ENCODE measurements at regions not wholly inside any gene's neighbourhood (a gene's known extent, or its start where the extent isn't known, plus 50 kb on each side); places are given as distances from the start of the nearest gene placed in this dataset.
"Not testable (repeated sequence)": the region's sequence is repeated elsewhere in the genome, so short reads cannot be mapped to it uniquely, and the experiment has no call there.

- H3K4me3 ChIP-seq (ENCODE audit: low read depth, low read length) = no peak overlapping the region
- no peak for TF ChIP-seq CTCF (IDR thresholded peaks at IDR 0.05; ENCODE audit: insufficient read depth, low read length, severe bottlenecking)
- DNase-seq (ENCODE audit: low read depth) = no peak
- no peaks in the 10 kb centered on the region for H3K27me3 ChIP-seq (ENCODE audit: control insufficient read depth, insufficient read depth, low read length)
- no peaks in the 10 kb centered on the region for H3K36me3 ChIP-seq (ENCODE audit: control insufficient read depth, insufficient read depth, low read length)
- FAIRE-seq = no peak
Measured at GRCh38 chr6:85911067-85911466, 268.4 kb upstream of the SYNCRIP start.

- H3K27me3 ChIP-seq (ENCODE audit: control insufficient read depth, insufficient read depth, low read length); FAIRE-seq; DNase-seq (ENCODE audit: low read depth): not testable (repeated sequence)
Measured at GRCh38 chr6:85908120-85908519, 265.4 kb upstream of the SYNCRIP start.

GRCh38 chr6:85892346-85892745 is 249.7 kb upstream of the SYNCRIP start:
- H3K27me3 ChIP-seq (ENCODE audit: control insufficient read depth, insufficient read depth, low read length) = no peaks in the 10 kb centered on the region
- DNase-seq (ENCODE audit: low read depth) (no peak), FAIRE-seq (no peak)
- TF ChIP-seq CTCF (IDR thresholded peaks at IDR 0.05; ENCODE audit: insufficient read depth, low read length, severe bottlenecking) = no peak
- no peak overlapping the region for H3K4me3 ChIP-seq (ENCODE audit: low read depth, low read length)
- no peaks in the 10 kb centered on the region for H3K36me3 ChIP-seq (ENCODE audit: control insufficient read depth, insufficient read depth, low read length)

More at GRCh38 chr6:85908120-85908519, 265.4 kb upstream of the SYNCRIP start:
- H3K4me3 ChIP-seq (ENCODE audit: low read depth, low read length); H3K36me3 ChIP-seq (ENCODE audit: control insufficient read depth, insufficient read depth, low read length): not testable (repeated sequence)

GRCh38 chr6:85887461-85887860 is 244.8 kb upstream of the SYNCRIP start:
- DNase-seq (ENCODE audit: low read depth) = no peak
- FAIRE-seq = no peak
- Histone ChIP-seq H3K4me3 (ENCODE audit: low read depth, low read length) (no peak overlapping the region), H3K36me3 (ENCODE audit: control insufficient read depth, insufficient read depth, low read length) (no peaks in the 10 kb centered on the region), H3K27me3 (ENCODE audit: control insufficient read depth, insufficient read depth, low read length) (no peaks in the 10 kb centered on the region)
- TF ChIP-seq CTCF (IDR thresholded peaks at IDR 0.05; ENCODE audit: insufficient read depth, low read length, severe bottlenecking) = no peak

- no peak overlapping the region for H3K4me3 ChIP-seq (ENCODE audit: low read depth, low read length)
- TF ChIP-seq CTCF (IDR thresholded peaks at IDR 0.05; ENCODE audit: insufficient read depth, low read length, severe bottlenecking) = no peak
- no peaks in the 10 kb centered on the region for H3K36me3 ChIP-seq (ENCODE audit: control insufficient read depth, insufficient read depth, low read length)
- no peaks in the 10 kb centered on the region for H3K27me3 ChIP-seq (ENCODE audit: control insufficient read depth, insufficient read depth, low read length)
- DNase-seq (ENCODE audit: low read depth) = no peak
- no peak for FAIRE-seq
Measured at GRCh38 chr6:85868685-85869084, 226.0 kb upstream of the SYNCRIP start.

GRCh38 chr6:85867595-85867994 is 224.9 kb upstream of the SYNCRIP start:
- no peaks in the 10 kb centered on the region for H3K27me3 ChIP-seq (ENCODE audit: control insufficient read depth, insufficient read depth, low read length)
- H3K36me3 ChIP-seq (ENCODE audit: control insufficient read depth, insufficient read depth, low read length) = no peaks in the 10 kb centered on the region
- no peak overlapping the region for H3K4me3 ChIP-seq (ENCODE audit: low read depth, low read length)
- DNase-seq (ENCODE audit: low read depth) = no peak
- no peak for FAIRE-seq
- TF ChIP-seq CTCF (IDR thresholded peaks at IDR 0.05; ENCODE audit: insufficient read depth, low read length, severe bottlenecking) = no peak
